Lower leg skin (tissue), 4 donors: ENCODE measurements at regions not wholly inside any gene's neighbourhood (a gene's known extent, or its start where the extent isn't known, plus 50 kb on each side); places are given as distances from the start of the nearest gene placed in this dataset.

Source experiments
- DNase-seq, 2 donors: peaks; one replicate each; pipeline ENCODE4 v3.0.0-alpha.2; 2019; ENCODE audit warnings: low spot score in 2 of 2
- H3K4me3 ChIP-seq: fragments of 200-600 bp; sonication (generic); 2 replicates; pipeline ENCODE4 v1.5.1; 2017; ENCODE audit warnings: mild to moderate bottlenecking, low read depth; ENCODE audit not compliant: poor library complexity, severe bottlenecking
- CTCF ChIP-seq, 3 donors: fragments of 450-650 bp; IDR thresholded peaks; one replicate each; pipeline ENCODE4 v1.5.1; 2016; ENCODE audit warnings: antibody characterized with exemption in 3 of 3, mild to moderate bottlenecking in 3 of 3, moderate library complexity in 2 of 3
- POLR2A ChIP-seq, 2 donors: fragments of 450-650 bp; IDR thresholded peaks; one replicate each; pipeline ENCODE4 v1.6.1; 2016 to 2017; ENCODE audit warnings: antibody characterized with exemption in 2 of 2, mild to moderate bottlenecking in 1 of 2, moderate library complexity in 1 of 2
- WGBS, 2 donors: methylation state at CpG; one replicate each; pipeline ENCODE4 v1.1.5; 2018; 5-methylcytosine and 5-hydroxymethylcytosine counted together
- intact Hi-C: fragments of 100-400 bp; cut with DNase I; formaldehyde crosslinking; loops from one replicate; pipeline ENCODE4 v1.15.0; 2023; ENCODE audit warnings: low total_unique reads

GRCh38 chr1:101167891-101168290 is 68.9 kb upstream of the S1PR1 start:
- intact Hi-C loops, result no loop called here
- no peak for DNase-seq
- no peak overlapping the region for H3K4me3 ChIP-seq
- TF ChIP-seq CTCF (IDR thresholded peaks at IDR 0.05) (no peak), POLR2A (IDR thresholded peaks at IDR 0.05) (no peak)

- TF ChIP-seq CTCF (IDR thresholded peaks at IDR 0.05) (no peak), POLR2A (IDR thresholded peaks at IDR 0.05) (no peak)
- intact Hi-C loops, result no loop called here
- WGBS, 2 donors, result 92 to 97% methylated on average over 1 of the region's 1 CpG
- H3K4me3 ChIP-seq, result no peak overlapping the region
- no peak for DNase-seq
Observed at GRCh38 chr1:101166583-101167120, 70.2 kb upstream of the S1PR1 start.

- no peak overlapping the region for H3K4me3 ChIP-seq
- intact Hi-C loops, result no loop called here
- no peak for DNase-seq
- TF ChIP-seq POLR2A (IDR thresholded peaks at IDR 0.05) (no peak), CTCF (IDR thresholded peaks at IDR 0.05) (no peak)
Observed at GRCh38 chr1:101165954-101166353, 70.9 kb upstream of the S1PR1 start.

GRCh38 chr1:101165532-101165931 is 71.3 kb upstream of the S1PR1 start:
- intact Hi-C loops, result no loop called here
- no peak for DNase-seq
- TF ChIP-seq POLR2A (IDR thresholded peaks at IDR 0.05), result no peak
- H3K4me3 ChIP-seq, result no peak overlapping the region
- 53 to 71% methylated on average over 1 of the region's 1 CpG for WGBS, 2 donors

- DNase-seq, result no peak
- H3K4me3 ChIP-seq, result no peak overlapping the region
- 69 to 71% methylated on average over 3 of the region's 3 CpGs for WGBS, 2 donors
- intact Hi-C loops, result no loop called here
- no peak for TF ChIP-seq POLR2A (IDR thresholded peaks at IDR 0.05)
- no peak for TF ChIP-seq CTCF (IDR thresholded peaks at IDR 0.05)
Observed at GRCh38 chr1:101164776-101165175, 72.0 kb upstream of the S1PR1 start.

GRCh38 chr1:101162736-101163735 is 73.8 kb upstream of the S1PR1 start:
- no peak for TF ChIP-seq CTCF (IDR thresholded peaks at IDR 0.05)
- TF ChIP-seq POLR2A (IDR thresholded peaks at IDR 0.05), result no peak
- no peak overlapping the region for H3K4me3 ChIP-seq
- no peak for DNase-seq
- 65 to 76% methylated on average over 7 of the region's 7 CpGs for WGBS, 2 donors
- intact Hi-C loops, result no loop called here
